HEK293T (cell line): ENCODE measurements at regions not wholly inside any gene's neighbourhood (a gene's known extent, or its start where the extent isn't known, plus 50 kb on each side); places are given as distances from the start of the nearest gene placed in this dataset.

ENCODE experiments used
- BHLHE40 ChIP-seq: fragments of 450-650 bp; IDR thresholded peaks from 2 replicates; pipeline ENCODE4 v1.6.1; 2016; ENCODE audit warnings: mild to moderate bottlenecking, moderate library complexity, borderline replicate concordance
- TARDBP ChIP-seq: fragments of 450-650 bp; IDR thresholded peaks from 2 replicates; pipeline ENCODE4 v1.6.1; 2016

DNA sequence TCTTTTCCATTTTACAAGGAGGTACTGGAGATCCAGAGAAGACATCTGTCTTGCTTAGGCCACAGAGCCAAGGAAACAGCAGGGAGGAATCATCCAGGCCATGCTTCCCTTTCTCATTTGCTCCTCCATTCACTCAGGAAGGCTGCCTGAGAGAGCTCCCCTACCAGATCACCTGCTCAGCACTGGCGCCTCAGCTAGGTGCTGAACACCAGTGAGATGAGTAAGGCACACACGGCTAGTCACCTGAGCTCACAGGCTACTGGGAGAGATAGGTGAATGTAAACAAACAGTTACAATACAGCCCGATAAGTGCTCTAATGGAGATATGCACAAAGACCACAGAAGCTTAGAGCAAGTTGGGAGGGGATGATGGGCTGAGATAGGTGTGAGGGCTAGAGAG, 149.8 kb upstream of the ARHGEF9 start:
- no peak for TF ChIP-seq TARDBP
- no peak for TF ChIP-seq BHLHE40
